Sigmoid colon (tissue), 3 donors: ENCODE measurements at regions not wholly inside any gene's neighbourhood (a gene's known extent, or its start where the extent isn't known, plus 50 kb on each side); places are given as distances from the start of the nearest gene placed in this dataset.

Experiments used
- POLR2A ChIP-seq, 2 donors: fragments of 450-650 bp; IDR thresholded peaks; one replicate each; pipeline ENCODE4 v1.6.1; 2016; ENCODE audit warnings: antibody characterized with exemption in 2 of 2, mild to moderate bottlenecking in 2 of 2, moderate library complexity in 2 of 2
- TF ChIP-seq, protein P1 (sequence below), 4 experiments: fragments of 450-650 bp in 3 of 4; fragments of 200-600 bp in 1 of 4; IDR thresholded peaks; one replicate each; pipeline ENCODE4 v1.5.1; 2016 to 2019; ENCODE audit warnings: antibody characterized with exemption in 4 of 4, mild to moderate bottlenecking in 3 of 4, moderate library complexity in 2 of 4

DNA sequence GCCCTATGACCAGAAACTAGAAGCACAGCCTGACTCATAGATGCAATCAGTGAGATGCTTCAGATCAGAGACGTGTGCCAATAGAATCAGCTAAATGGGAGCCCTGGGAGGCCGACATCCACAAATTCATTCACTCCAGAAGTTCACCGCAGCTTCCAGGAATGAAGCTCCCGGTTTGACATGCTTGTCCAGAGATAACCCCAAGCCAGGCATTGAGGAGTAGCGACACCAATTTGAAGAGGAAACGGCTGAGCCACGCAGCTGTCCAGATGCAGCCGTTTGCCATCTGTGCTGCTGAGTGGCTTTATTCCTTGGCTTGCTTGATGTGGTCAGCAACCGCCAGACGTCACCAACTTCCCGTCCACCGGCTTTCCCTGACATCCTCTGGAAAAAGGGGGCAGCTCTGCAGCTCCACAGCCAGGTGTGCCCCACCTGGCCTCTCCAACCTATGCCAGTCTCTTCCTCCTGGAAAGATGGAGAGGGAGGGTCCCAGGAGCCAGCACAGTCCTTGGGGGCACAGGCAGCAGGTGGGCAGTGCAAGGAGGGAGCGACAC lies 123.9 kb upstream of the OPCML start:
- TF ChIP-seq, protein P1, sequence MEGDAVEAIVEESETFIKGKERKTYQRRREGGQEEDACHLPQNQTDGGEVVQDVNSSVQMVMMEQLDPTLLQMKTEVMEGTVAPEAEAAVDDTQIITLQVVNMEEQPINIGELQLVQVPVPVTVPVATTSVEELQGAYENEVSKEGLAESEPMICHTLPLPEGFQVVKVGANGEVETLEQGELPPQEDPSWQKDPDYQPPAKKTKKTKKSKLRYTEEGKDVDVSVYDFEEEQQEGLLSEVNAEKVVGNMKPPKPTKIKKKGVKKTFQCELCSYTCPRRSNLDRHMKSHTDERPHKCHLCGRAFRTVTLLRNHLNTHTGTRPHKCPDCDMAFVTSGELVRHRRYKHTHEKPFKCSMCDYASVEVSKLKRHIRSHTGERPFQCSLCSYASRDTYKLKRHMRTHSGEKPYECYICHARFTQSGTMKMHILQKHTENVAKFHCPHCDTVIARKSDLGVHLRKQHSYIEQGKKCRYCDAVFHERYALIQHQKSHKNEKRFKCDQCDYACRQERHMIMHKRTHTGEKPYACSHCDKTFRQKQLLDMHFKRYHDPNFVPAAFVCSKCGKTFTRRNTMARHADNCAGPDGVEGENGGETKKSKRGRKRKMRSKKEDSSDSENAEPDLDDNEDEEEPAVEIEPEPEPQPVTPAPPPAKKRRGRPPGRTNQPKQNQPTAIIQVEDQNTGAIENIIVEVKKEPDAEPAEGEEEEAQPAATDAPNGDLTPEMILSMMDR (IDR thresholded peaks at IDR 0.05), result no peak
- no peak for TF ChIP-seq POLR2A (IDR thresholded peaks at IDR 0.05)
